ENCODE measurements at regions not wholly inside any gene's neighbourhood (a gene's known extent, or its start where the extent isn't known, plus 50 kb on each side); places are given as distances from the start of the nearest gene placed in this dataset.

DNA sequence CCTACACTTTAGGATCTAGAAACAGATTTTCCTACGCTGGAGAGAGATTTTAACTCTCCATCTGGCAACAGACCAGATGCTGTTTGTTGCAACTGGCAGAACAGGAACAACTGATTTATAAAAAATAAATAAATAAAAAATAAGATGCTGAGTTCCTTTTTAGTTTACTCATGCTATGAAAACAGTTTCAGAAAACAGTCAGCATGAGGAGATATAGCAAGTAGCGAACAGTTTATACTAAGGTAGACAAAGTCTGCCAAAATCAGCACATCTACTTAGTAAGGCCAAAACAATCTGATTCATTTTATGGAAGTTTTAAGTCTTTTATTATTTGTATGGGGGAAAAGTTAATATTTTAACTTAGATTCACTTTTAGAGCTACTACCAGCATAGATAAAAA lies 974.0 kb upstream of the CNTNAP5 start (continued):
- no peak for TF ChIP-seq FOXM1 (IDR thresholded peaks at IDR 0.05; ENCODE audit: low read depth)
- TF ChIP-seq FOXM1 (CRISPR knock-in tag; IDR thresholded peaks at IDR 0.05; ENCODE audit: low read depth): no peak
- TF ChIP-seq, protein P1, sequence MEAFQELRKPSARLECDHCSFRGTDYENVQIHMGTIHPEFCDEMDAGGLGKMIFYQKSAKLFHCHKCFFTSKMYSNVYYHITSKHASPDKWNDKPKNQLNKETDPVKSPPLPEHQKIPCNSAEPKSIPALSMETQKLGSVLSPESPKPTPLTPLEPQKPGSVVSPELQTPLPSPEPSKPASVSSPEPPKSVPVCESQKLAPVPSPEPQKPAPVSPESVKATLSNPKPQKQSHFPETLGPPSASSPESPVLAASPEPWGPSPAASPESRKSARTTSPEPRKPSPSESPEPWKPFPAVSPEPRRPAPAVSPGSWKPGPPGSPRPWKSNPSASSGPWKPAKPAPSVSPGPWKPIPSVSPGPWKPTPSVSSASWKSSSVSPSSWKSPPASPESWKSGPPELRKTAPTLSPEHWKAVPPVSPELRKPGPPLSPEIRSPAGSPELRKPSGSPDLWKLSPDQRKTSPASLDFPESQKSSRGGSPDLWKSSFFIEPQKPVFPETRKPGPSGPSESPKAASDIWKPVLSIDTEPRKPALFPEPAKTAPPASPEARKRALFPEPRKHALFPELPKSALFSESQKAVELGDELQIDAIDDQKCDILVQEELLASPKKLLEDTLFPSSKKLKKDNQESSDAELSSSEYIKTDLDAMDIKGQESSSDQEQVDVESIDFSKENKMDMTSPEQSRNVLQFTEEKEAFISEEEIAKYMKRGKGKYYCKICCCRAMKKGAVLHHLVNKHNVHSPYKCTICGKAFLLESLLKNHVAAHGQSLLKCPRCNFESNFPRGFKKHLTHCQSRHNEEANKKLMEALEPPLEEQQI (IDR thresholded peaks at IDR 0.05): no peak
- TF ChIP-seq ZNF23 (CRISPR knock-in tag; IDR thresholded peaks at IDR 0.05): no peak
- no peak for TF ChIP-seq HDGF (IDR thresholded peaks at IDR 0.05)
- TF ChIP-seq, protein P2, sequence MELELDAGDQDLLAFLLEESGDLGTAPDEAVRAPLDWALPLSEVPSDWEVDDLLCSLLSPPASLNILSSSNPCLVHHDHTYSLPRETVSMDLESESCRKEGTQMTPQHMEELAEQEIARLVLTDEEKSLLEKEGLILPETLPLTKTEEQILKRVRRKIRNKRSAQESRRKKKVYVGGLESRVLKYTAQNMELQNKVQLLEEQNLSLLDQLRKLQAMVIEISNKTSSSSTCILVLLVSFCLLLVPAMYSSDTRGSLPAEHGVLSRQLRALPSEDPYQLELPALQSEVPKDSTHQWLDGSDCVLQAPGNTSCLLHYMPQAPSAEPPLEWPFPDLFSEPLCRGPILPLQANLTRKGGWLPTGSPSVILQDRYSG (tag; conservative IDR thresholded peaks at IDR 0.05; ENCODE audit: low read depth): no peak

DNA sequence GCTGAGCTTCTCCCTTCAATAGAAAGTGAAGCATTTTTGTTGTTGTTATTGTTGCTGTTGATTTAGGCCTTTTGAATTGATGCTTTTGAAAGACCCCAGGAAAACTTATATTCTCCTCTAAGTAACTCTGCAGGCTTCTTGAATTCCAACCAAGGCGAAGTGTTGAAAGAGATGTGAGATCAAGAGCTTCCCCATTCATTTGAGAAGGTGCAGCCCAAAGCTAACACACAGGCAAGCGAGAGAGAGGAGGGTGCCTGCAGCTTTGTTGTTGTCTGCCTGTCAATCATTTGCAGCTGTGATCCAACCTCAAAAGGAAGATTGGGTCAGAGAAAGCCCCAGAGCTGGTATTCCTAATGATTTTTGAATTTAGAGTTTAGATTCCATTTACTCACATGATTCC lies 963.6 kb upstream of the CNTNAP5 start:
- H4K20me1 ChIP-seq (replicated peaks; ENCODE audit: control insufficient read depth, insufficient read depth, low read length): no peaks in the 10 kb centered on the region
- H3K4me2 ChIP-seq (ENCODE audit: insufficient read depth, low read length): no peak overlapping the region
- in situ Hi-C loops (cut with MboI) (no loop called here), intact Hi-C loops (cut with micrococcal nuclease) (no loop called here)
- FAIRE-seq: no peak
- no peak for DNase-seq (ENCODE audit: extremely low read depth in 1 of 4, low spot score in 3 of 4)
- no peak overlapping the region for H3K9ac ChIP-seq (ENCODE audit: insufficient read depth in 1 of 2, low read depth in 2 of 2, low read length in 2 of 2)
- H3K4me3 ChIP-seq: no peak overlapping the region
- no TSS peak for BruUV-seq (replicated peaks)
- TF ChIP-seq ETV6 (IDR thresholded peaks at IDR 0.05; ENCODE audit: borderline replicate concordance in 1 of 2, low read depth in 2 of 2, low read length in 1 of 2) (no peak), ETV6 (CRISPR knock-in tag; IDR thresholded peaks at IDR 0.05; ENCODE audit: borderline replicate concordance) (no peak), TAF9B (IDR thresholded peaks at IDR 0.05; ENCODE audit: partially characterized antibody) (no peak), GABPA (tag; conservative IDR thresholded peaks at IDR 0.05; ENCODE audit: low read depth) (no peak), XRCC3 (IDR thresholded peaks at IDR 0.05) (no peak), DDX20 (tag; IDR thresholded peaks at IDR 0.05; ENCODE audit: low read depth) (no peak), ZNF12 (CRISPR knock-in tag; IDR thresholded peaks at IDR 0.05) (no peak), MEIS2 (IDR thresholded peaks at IDR 0.05; ENCODE audit: partially characterized antibody) (no peak)
- H3K36me3 ChIP-seq (ENCODE audit: control insufficient read depth, insufficient read depth, low read length): no peaks in the 10 kb centered on the region
- no peak overlapping the region for H3K27ac ChIP-seq (ENCODE audit: extremely low read depth, low read depth, low read length)
- ChIA-PET CTCF (ENCODE audit: low intra/inter-chr PET ratio) (no interaction called here), POLR2A (no interaction called here)
- no peaks in the 10 kb centered on the region for H3K9me1 ChIP-seq (ENCODE audit: control insufficient read depth, insufficient read depth, low read length)
- H3K27me3 ChIP-seq (ENCODE audit: control insufficient read depth in 2 of 2, insufficient read depth in 2 of 2, low read length in 2 of 2): no peaks in the 10 kb centered on the region
- H3K4me1 ChIP-seq (replicated peaks in 1 of 2; ENCODE audit: control insufficient read depth in 2 of 2, insufficient read depth in 2 of 2, low read length in 2 of 2): no peaks in the 10 kb centered on the region
- H3K79me2 ChIP-seq (ENCODE audit: control insufficient read depth, insufficient read depth, low read length): no peaks in the 10 kb centered on the region
- H3K9me3 ChIP-seq (replicated peaks; ENCODE audit: control insufficient read depth, insufficient read depth, low read depth, low read length): no peaks in the 10 kb centered on the region
- no peak for ATAC-seq
- WGBS (ENCODE audit: insufficient coverage, low coverage, missing lambda C conversion rate): 4% methylated on average over 2 of the region's 2 CpGs
- H2AFZ ChIP-seq (ENCODE audit: low read depth, low read length): no peak overlapping the region
